ENCODE measurements at regions not wholly inside any gene's neighbourhood (a gene's known extent, or its start where the extent isn't known, plus 50 kb on each side); places are given as distances from the start of the nearest gene placed in this dataset.

DNA sequence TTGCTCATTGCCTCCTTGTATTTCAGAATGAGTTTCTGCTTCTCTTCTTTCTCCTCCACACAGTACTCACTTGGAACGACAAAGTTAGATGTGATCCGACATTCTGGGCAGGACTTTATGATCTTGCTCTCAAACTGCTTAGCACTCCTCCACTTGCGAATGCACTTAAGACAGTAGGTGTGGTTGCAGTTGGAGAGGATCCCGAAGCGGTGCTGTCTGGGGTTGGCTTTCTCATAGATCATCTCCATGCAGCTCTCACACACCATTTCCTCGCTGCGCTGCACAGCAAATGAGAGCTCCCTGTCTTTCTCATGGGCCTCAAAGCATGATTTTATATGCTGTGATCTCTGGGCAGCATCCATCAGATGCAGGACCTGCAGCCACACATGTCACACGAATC lies 245.7 kb downstream of the C12orf50 start:
- Histone ChIP-seq H3K9me3 (no peaks in the 10 kb centered on the region), H3K27me3 (no peaks in the 10 kb centered on the region), H3K4me1 (no peaks in the 10 kb centered on the region), H3K36me3 (no peaks in the 10 kb centered on the region), H3K4me3 (no peak overlapping the region), H3K27ac (no peak overlapping the region)
- intact Hi-C loops (cut with DNase I), result no loop called here
- TF ChIP-seq, protein P1, sequence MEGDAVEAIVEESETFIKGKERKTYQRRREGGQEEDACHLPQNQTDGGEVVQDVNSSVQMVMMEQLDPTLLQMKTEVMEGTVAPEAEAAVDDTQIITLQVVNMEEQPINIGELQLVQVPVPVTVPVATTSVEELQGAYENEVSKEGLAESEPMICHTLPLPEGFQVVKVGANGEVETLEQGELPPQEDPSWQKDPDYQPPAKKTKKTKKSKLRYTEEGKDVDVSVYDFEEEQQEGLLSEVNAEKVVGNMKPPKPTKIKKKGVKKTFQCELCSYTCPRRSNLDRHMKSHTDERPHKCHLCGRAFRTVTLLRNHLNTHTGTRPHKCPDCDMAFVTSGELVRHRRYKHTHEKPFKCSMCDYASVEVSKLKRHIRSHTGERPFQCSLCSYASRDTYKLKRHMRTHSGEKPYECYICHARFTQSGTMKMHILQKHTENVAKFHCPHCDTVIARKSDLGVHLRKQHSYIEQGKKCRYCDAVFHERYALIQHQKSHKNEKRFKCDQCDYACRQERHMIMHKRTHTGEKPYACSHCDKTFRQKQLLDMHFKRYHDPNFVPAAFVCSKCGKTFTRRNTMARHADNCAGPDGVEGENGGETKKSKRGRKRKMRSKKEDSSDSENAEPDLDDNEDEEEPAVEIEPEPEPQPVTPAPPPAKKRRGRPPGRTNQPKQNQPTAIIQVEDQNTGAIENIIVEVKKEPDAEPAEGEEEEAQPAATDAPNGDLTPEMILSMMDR (IDR thresholded peaks at IDR 0.05), result no peak
- TF ChIP-seq POLR2A (IDR thresholded peaks at IDR 0.05), result no peak
- DNase-seq (no peak), ATAC-seq (no peak)
- WGBS (ENCODE audit: insufficient coverage, low coverage, low lambda C conversion rate, missing lambda C conversion rate), result 93% methylated on average over 7 of the region's 8 CpGs

DNA sequence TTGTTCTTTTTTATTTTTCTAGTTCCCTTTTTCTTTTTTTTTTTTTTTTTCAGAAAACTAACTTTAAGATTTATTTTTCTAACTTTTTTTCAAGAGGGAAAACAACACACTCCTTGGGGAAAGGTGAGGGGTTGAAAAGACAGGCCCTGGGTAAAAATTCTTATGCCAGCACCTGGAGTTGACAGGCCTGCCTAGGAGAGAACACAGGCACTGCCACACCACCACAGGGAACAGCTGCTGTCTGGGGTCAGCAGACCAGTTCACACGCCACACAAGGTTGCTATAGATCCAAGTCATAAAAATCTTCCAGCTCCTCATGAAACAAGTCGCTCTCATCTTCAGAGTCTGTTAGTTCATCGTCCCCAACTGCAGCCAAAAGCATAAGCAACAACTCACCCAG lies 246.4 kb downstream of the C12orf50 start:
- no peaks in the 10 kb centered on the region for H3K27me3 ChIP-seq
- no peak overlapping the region for H3K27ac ChIP-seq
- intact Hi-C loops (cut with DNase I), result no loop called here
- no peak for ATAC-seq
- TF ChIP-seq POLR2A (IDR thresholded peaks at IDR 0.05), result no peak
- TF ChIP-seq, protein P1 (IDR thresholded peaks at IDR 0.05), result no peak
- DNase-seq, result no peak
- no peaks in the 10 kb centered on the region for H3K4me1 ChIP-seq
- no peak overlapping the region for H3K4me3 ChIP-seq
- H3K36me3 ChIP-seq, result no peaks in the 10 kb centered on the region
- WGBS (ENCODE audit: insufficient coverage, low coverage, low lambda C conversion rate, missing lambda C conversion rate), result 65% methylated on average over 3 of the region's 3 CpGs
- no peaks in the 10 kb centered on the region for H3K9me3 ChIP-seq

DNA sequence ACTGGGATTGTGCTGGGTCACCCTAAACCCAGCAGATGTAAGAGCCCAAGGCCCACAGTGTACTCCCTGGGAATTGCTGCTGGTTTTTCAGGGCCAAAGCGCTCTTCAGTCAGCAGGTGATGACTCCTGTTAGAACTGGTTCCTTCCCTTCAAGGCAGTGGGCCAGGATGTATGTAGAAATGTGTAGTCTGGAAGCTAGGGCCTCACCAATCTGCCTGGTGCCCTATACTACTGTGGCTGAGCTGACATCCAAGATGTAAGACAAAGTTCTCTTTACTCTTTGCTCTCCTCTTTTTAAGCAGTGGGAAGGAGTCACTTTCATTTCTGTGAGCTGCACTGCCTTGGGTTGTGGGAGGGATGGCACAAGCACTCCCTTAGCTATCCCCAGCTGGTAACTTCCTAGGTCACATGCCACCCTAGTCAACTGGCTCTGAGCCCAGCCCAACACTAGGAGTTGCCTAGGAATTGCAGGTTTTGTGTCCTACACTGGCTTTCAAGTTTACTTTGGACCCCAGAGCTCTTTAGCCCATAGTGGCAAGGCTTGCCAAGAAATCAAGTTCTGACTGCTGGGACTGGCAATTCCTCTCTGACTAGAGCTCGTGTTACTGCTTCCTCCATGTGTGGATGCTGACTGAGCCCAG lies 249.2 kb downstream of the C12orf50 start:
- H3K9me3 ChIP-seq, result no peaks in the 10 kb centered on the region
- H3K36me3 ChIP-seq, result no peaks in the 10 kb centered on the region
- no peaks in the 10 kb centered on the region for H3K27me3 ChIP-seq
- no peak for DNase-seq
- H3K4me3 ChIP-seq, result no peak overlapping the region
- H3K4me1 ChIP-seq, result no peaks in the 10 kb centered on the region
- TF ChIP-seq, protein P1 (IDR thresholded peaks at IDR 0.05), result no peak
- TF ChIP-seq POLR2A (IDR thresholded peaks at IDR 0.05), result no peak
- intact Hi-C loops (cut with DNase I), result no loop called here
- no peak for ATAC-seq
- 71% methylated on average over 1 of the region's 2 CpGs for WGBS (ENCODE audit: insufficient coverage, low coverage, low lambda C conversion rate, missing lambda C conversion rate)
- H3K27ac ChIP-seq, result no peak overlapping the region

DNA sequence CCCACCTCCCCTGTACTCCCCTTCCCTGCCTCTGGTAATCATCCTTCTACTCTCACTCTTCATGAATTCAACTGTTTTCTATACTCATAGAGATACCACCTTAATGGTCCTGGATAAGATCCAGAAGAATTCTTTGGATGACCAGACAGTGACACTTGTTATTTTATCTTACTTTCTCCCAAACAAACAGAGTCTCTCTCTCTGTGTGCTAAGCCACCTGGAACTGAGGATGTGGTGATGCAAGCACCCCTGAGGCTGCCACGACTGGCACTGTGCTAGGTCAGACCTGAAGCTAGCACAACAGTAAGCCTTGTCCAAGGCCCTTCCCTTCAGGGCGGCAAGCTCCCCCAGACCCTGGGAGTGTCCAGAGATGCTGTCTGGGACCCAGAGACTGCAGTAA lies 250.2 kb downstream of the C12orf50 start:
- 46% methylated on average over 2 of the region's 2 CpGs for WGBS (ENCODE audit: insufficient coverage, low coverage, low lambda C conversion rate, missing lambda C conversion rate)
- Histone ChIP-seq H3K36me3 (no peaks in the 10 kb centered on the region), H3K9me3 (no peaks in the 10 kb centered on the region), H3K27ac (no peak overlapping the region), H3K4me1 (no peaks in the 10 kb centered on the region), H3K27me3 (no peaks in the 10 kb centered on the region), H3K4me3 (no peak overlapping the region)
- ATAC-seq, result peak; percentile 36 to 70 (median 62)
- intact Hi-C loops (cut with DNase I), result no loop called here
- no peak for TF ChIP-seq POLR2A (IDR thresholded peaks at IDR 0.05)
- TF ChIP-seq, protein P1 (IDR thresholded peaks at IDR 0.05), result no peak
- no peak for DNase-seq

DNA sequence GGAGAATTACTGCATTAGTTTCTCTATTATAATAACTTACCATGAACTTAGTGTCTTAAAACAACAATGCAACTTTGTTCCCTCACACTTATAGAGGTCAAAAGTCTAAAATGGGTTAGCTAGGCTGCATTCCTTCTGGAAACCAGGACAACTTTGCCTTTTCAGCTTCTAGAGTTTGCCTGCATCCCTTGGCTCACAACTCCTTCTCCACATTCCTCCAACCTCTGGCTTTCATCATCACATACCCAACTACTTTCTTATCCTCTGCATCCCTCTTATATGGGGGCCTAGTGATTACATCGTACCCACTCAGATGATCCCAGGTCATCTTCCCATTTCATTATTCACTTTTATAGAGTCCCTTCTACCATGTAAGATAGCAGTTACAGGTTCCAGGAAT lies 251.1 kb downstream of the C12orf50 start:
- WGBS (ENCODE audit: insufficient coverage, low coverage, low lambda C conversion rate, missing lambda C conversion rate), result 82% methylated on average over 1 of the region's 1 CpG
- Histone ChIP-seq H3K9me3 (no peaks in the 10 kb centered on the region), H3K4me1 (no peaks in the 10 kb centered on the region), H3K4me3 (no peak overlapping the region), H3K27me3 (no peaks in the 10 kb centered on the region), H3K27ac (no peak overlapping the region), H3K36me3 (no peaks in the 10 kb centered on the region)
- intact Hi-C loops (cut with DNase I), result no loop called here
- TF ChIP-seq, protein P1 (IDR thresholded peaks at IDR 0.05), result no peak
- no peak for TF ChIP-seq POLR2A (IDR thresholded peaks at IDR 0.05)
- ATAC-seq (no peak), DNase-seq (no peak)
